ENCODE measurements at regions not wholly inside any gene's neighbourhood (a gene's known extent, or its start where the extent isn't known, plus 50 kb on each side); places are given as distances from the start of the nearest gene placed in this dataset.

DNA sequence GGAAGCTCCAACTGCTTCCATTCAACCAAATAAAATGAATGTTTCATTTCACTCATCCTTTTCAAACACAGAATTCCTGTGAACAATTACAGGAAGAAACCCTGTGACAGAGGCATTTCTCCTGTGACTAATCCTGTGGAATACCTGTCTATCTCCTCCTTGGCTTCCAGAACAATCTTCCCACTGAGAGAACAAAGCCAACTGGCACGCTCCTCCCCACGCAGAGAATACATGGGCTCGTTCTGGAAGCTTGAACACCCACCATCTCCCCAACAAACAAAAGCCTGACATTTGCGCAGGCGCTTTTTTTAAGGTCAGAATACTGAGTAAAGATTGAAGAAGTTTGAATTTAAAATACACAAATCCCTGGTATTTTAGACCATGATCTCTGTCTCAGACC lies 104.7 kb upstream of the SLC66A3 start:
- no peak for DNase-seq

DNA sequence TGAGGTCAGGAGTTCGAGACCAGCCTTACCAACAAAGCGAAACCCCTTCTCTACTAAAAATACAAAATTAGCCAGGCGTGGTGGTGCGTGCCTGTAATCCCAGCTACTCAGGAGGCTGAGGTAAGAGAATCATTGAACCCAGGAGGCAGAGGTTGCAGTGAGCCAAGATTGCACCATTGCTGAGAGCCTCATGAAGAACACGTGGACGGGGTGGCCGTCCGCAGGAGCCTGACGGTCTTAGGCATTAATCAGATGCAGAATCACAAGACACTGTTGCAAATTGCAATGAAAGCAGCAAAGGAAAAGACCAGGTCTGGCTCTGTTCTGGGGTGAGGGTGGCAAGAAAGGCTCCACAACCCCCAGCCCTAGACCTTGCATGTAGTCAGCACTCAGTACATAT lies 104.0 kb upstream of the SLC66A3 start:
- DNase-seq: no peak

DNA sequence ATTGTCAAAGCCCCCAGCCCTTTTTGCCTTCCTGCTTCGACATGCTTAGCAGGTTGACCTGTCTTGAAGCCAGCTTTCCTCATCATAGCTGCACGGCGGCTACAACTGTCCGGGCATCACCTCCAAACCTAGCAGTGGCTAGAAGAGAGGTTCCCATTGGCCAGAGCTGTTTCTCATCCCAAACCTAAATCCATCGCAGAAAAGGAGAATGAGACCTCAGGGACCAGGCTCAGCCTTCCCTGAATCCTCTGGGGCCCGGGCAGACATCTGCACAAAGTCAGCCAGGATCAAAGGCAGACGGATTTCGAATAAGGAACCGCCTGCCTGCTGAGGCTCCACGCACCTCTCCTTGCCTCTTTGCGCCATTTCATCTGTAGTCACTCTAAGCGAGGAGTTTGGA lies 101.7 kb upstream of the SLC66A3 start:
- no peak for DNase-seq

DNA sequence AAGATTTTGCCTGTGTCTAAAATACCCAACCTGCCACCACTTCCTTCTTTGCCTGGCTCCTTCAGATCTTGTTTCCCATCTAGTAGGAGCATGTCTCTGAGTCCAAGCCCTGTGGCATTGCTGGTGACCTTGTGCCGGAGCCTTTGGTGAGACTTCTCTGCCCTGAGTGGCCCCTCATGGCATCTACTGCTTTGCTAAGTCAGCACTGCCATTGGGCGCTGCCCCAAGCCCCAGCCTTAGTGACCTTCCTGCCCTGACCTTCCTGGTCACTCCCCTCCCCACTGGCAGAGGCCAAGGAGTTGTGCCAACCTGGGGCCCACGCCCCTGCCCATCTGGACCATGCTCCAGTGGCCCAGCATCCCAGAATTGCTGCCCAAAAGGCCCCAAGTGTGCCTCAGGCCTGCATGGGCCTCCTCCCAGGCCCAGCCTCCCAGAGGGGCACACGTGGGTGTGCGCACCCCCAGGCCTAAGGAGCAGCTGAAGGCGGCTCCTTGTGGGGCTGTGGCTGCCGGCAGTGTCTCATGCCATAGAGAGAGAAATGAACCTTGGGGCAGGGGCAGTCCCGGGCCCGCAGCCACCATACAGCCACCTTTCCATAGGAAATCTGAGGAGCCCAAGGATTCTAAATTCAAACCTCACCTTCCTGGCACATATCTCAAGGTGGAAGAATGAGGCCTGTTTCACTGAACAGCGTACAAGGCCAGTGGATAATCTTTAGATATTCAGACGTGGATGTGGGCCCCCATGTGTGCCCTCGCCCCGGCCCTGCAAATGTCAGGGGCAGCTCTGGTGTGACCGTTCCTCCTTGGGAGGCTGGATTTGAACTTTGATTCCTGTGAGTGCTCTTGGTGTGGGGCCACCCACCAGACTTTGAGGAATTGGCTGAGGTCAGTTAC lies 100.2 kb upstream of the SLC66A3 start:
- DNase-seq: no peak

DNA sequence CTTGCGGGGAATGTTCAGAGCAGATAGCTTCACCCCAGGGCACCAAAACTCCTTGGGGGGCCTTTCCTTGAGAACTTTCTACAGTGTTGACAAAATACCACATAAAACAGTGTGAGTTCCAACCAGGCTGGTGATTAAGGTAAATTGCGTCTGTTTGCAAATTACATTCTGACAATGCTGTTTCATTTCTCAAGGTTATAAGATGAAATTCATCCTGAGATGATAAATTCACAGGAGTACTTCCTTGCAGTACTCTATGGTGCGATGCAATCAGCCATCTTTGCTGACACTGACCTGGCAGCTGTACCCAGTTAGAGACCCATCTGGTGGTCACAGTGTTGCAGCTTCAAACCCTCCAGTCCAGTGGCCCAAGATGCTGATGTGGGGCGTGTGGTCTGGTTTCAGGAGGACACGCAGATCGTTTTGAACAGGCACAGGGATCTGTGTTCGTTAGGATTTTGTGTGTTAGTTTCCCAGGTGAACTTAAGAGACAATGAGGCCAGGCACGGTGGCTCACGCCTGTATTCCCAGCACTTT lies 99.5 kb upstream of the SLC66A3 start:
- no peak for DNase-seq

DNA sequence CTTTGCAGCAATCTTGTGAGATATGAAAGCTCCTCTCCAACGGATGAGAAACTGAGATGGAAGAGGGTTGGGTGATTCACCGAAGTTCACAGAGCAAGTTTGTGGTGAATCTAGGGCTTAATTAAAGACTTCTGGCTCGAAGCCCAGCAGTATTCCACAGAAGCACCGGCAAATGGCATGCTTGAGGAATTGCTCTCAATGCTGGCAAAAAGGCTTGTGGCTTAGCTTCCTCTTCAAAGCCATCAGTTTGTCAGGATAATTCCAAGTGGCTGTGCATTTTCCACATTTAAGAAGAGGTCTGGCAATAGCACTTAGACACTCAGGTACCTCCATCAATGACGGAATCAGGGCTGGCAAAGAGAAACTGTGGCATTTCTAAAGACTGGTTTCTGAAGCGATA lies 98.7 kb upstream of the SLC66A3 start:
- DNase-seq: no peak

DNA sequence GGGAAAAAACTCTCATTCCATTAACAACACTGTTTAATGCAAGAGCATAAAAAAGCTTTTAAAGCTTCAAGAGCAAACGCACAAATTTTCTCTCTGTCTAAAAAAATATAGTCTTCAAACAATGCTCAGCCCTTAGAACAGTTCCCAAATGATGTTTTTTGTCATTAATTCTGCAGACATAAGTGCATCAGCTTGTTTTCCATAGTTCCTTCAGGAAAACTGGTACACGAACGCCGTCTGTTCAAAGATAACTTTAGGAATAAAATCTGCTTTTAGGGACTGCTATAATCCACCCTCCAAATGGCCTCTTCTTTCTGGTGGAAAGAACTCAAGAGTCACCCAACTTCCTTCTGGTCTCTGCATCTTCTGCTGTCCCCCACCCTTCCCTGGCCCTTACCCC lies 98.2 kb upstream of the SLC66A3 start:
- no peak for DNase-seq

DNA sequence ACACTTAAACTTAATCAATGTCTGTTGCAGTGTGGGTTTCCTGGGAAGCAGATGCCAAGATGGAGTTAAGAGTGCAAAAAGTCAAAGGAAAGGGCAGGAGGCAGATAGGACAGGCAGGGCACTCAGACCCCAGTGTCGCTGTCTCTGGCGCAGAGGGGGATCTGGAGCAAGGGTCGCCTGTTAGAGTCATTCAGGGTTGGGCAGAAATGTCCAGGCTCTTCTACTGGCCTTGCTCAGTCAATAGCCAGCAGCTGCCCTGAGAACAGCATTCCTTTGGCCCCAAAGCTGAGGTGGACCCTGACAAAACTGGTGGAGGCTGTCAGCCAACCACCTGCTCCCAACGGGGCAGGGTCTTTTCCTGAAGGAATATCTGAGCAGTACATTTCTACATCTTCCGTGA lies 97.1 kb upstream of the SLC66A3 start:
- DNase-seq: no peak

DNA sequence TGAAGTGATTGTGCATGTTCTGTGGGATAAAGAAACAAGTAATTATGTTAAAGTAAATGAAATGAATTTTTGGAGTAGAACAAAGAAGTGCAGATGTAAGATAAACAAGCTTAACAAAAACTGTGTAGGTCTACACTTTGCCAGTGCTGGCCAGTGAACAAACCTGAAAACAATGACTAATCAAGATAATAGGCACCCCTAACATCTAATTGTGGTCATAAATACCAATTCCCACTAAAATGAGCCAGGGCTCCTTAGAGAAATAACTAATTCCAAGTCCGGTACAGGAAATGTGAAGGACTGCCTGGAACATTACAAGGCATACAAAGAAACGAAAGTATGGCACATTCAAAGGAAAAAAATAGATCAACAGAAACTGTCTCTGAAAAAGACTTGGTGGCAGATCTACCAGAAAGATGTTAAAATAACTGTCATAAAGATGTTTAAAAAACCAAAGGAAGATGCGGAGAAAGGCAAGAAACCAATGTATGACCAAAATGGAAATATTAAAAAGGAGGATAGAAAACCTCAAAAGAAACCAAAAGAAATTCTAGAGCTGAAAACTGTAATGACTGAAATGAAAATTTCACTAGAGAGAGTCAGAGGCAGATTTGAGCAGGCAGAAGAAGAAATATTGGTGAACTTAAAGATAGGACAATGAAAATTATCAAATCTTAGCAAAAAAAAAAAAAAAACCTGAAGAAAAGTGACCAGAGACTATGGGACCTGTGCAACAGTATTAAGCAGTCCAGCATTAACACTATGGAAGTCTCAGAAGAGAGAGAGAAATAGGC lies 94.7 kb upstream of the SLC66A3 start:
- DNase-seq: no peak

DNA sequence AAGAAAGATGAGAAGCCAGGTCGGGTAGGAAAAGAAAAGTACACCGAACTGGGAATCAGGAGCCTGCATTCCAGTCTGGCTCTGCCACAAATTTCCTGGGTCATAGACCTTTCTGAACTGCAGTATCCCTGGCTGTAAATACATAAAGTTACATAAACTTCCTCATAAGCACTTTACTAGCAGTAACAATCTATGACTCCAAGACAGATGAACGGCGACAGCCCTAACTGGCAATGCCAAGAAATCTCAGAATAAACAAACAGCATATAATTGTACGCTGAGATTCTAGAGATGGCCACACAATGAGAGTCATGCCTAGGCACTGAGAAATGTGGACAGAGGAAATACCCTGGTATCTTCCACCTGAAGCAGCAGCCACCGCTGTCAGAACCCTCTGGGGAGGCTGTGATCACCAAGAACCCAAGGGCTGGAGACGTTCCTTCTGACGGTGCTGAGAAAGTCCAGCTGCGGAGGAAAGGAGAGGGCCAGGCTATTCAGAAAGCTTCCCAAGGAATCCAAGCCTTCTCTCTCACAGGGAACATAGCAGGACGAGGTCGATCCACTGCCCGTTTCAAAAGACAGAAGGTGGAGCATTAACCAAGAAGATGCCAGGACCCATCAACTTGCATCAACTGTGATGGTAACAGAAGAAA lies 89.3 kb upstream of the SLC66A3 start:
- no peak for DNase-seq

DNA sequence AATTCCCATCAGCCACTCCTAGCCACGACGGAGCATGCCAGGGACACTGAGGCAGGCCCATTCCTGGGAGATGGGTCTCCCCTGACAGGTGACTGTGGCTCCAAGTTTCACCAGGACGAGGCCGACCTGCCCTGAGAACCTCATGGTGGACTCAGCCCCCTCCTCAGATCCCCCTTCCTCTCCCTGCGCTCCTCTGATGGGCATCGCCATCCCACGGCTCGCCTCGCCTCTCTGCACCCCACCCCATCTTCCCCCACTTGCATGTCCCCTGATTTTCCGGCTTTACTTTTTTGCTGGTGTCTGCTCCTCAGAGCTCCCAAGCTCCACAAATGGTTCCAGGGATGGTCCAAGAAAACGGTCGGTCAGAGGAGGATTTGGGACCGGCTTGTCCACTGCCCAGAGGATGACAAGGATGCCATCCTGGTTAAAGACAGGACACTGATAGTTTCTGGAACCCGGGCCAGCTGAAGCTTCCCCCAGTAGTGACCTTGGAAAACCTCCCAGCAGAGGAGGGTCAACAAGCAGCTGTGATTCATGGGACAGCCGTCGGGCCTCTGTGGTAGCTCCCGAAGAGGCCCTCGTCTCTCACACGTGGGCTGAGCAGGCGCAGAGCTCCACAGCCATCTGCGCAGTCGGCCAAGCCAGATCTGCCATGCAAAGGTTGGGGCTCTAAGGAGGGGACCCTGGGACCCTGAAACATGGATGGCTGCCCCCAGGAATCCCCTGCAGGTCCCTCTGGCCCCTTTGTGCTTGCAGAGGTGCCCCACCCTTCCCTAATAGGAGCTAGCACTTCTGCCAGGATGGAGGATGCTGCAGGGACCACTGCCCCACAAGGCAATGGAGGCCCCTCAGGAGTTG lies 87.8 kb upstream of the SLC66A3 start:
- DNase-seq: no peak

DNA sequence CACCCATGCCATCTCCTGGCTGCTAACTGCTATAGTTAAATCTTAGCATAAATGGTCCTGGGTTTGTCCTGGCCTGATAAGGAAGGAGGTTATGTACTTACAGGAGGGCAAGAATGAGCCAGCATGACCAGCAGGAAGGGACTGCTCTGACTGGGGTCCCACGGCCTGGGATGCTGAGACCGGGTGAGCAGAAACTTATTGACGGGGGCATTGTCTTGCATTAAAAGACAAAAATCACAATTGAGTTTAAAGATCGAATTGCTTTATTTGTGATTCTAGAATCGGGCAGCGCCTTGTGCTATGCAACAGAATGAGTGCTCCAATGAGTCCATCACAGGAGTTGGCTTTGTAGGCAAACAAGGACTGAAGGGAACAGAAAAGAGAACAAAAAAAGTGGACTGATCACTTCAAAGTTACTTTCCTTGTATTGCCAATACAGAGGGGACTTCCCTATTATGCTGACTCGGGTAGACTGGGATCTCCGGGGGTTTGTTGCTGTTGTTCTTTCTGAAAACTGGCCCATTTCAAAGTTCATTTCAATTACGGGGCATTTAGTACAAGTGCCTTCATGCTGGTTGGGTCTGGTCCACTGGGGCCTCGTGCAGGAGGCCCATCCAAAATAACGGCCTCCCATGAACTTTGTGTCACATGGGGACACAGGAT lies 87.1 kb upstream of the SLC66A3 start:
- no peak for DNase-seq

DNA sequence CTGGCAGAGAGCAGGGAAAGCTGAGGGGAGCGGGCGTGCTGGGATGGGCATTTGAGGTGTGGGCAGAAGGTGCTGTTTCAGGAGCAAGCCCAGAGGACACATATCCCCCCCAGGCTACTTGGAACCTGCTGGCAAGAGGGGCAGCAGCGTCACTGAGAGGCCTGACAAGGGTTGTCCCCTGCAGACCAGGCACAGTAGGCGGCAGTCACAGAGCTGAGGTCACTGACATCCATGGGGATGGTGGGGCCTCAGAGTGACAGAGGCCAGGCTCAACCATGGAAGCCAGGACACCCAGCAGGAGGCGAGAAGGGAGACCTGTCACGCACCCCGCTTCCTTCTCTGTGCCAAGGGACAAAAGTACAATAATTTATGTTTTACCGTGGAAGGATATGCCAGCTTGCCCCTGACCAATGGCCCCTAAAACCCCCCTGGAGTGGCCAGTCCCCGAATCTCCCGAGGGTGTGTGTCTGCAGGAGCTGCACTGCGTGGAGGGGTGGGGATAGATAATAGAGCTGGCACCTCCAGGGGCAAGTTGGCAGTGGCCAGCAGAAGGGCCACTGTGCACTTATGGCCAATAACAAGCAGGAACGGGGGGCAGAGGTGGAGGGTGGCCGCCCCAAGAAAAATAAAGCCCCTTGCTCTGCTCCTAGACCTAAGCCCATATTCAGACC lies 86.3 kb upstream of the SLC66A3 start:
- DNase-seq: no peak

DNA sequence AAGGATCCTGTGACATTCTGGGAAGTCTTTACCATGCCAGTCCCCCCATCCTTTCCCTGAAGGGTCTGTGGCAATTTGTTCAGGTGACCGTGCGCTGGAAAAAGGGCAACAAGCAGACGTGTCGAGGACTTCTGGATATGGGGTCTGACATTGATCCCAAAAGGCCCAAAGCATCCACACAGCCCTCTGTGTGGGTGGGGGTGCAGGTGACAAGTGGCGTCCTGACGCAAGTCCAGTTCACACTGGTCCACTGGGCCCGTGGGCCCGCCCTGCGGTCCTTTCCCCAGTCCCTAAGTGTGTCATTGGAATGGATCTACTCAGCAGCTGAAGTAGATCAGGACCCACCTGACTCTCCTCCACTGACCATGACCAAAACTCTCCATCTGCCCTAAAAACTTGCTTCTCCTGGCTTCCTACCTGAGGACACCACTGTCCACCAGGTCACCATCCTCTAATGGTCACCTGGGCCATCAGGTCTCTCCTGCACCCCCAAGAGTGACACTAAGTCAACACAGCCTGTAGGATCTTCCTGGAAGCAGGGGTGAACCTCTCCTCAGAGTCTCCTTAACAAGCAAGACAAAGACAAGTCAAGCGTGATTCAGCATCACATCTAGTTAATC lies 85.6 kb upstream of the SLC66A3 start:
- no peak for DNase-seq

DNA sequence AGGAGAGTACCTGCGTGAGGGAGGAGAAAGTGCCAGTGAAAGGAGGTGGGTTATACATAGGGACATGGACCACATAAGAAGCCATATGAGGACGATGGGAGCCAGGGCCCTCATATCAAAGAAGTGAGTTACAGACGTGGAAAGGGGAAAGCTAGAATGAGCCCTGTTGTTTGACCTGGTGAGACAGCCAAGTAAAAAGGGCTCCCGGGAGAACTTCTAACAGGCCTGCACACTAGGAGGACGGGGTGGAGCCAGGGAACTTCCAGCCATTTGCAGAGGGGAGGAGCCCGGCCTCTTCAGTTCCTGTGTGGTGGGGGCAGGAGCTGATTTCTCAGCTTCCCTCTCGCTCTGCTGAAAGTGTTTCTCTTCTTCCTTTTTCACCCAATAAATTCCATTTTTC lies 84.1 kb upstream of the SLC66A3 start:
- DNase-seq: no peak

DNA sequence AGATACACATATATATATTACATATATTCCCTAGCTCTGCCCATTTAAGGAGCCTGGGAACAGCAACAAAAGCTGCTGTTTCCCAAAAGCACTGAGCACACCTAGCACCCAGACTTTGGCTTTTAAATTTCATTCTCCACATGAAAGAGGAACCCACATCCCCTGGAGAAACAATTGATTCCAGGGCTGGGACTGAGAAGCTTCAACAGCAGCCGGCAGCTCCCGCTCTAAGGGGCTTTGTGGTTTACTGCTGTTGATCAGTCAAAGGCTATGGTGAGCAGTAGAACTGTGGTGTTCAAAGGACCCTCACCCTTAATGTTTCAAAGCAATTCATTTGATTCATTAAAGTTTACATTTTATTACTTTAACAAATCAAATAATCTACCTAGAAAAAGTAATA lies 83.3 kb upstream of the SLC66A3 start:
- no peak for DNase-seq

DNA sequence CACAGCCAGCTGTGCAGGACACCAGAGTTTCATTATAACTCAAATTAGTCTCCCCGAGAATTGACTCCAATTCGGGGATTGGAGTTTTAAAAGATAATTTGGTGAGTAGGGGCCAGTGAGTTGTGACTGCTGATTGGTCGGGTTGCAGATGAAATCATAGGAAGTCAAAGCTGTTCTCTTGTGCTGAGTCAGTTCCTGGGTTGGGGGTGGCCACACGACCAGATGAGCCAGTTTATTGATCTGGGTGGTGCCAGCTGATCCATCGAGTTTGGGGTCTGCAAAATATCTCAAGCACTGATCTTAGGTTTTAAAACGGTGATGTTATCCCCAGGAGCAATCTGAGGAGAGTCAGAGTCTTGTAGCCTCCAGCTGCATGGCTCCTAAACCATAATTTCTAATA lies 82.7 kb upstream of the SLC66A3 start:
- DNase-seq: no peak

DNA sequence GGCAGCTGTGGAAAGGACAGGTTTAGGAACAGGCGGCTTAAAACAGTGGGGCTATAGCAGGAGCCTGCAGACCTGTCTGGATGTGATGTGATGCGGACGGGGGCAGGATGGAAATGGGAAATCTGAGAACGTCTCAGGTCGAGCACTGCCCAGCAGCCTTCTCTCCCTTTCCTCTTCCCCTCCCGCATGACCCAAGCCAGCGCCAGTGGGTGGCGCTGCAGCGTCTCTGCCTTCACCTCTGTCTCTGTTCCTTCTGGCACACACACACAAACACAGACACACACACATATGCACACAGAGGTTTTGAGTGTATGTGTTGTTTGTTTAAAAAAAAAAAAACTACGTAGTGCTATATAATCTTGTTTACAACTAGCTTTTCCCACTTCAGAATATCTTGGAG lies 82.0 kb upstream of the SLC66A3 start:
- no peak for DNase-seq

DNA sequence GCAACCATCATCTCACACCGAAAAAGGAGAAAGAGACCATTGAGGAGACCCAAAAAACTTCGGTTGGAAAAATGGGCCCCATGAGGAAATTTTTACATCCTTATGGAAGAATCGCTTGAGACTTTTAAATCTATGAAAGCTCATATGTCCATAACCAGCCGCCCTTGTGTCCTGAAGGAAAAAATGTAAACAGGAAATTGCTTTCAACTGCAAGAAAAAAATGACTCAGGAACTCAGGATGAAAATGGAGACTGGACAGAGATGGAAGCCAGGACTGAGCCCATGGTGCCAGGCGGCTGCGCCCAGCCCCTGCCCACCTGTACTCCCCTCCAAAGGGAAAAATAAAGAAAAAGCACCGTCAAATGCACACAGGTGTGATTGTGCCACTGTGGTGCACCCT lies 81.5 kb upstream of the SLC66A3 start:
- no peak for DNase-seq

DNA sequence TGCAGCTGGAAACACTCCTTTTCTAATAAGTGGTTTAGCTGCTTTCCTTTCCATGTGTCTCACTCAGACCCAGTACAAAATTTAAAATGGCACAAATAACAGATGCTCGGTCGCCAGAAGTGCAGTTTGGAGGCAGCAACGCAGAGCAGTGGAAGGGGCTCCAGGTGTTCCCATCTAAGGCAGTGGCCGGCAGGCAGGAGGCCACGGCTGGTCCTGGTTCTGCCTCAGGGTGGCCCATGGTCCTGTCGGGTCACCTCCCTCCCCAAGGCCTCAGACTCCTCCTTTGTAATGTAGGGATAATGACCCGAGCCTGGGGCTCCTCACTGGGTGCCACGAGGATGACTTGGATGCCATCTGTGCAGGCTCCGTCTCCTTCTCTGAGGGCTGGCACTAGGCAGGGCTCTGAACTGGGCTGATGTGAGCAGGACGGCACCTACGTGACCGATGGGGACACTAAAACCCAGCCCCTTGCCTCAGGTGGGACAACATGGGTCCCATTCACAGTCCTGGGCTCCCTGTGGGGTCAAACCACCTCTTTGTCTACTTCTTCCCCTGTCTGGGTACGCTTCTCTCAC lies 80.9 kb upstream of the SLC66A3 start:
- DNase-seq: no peak

DNA sequence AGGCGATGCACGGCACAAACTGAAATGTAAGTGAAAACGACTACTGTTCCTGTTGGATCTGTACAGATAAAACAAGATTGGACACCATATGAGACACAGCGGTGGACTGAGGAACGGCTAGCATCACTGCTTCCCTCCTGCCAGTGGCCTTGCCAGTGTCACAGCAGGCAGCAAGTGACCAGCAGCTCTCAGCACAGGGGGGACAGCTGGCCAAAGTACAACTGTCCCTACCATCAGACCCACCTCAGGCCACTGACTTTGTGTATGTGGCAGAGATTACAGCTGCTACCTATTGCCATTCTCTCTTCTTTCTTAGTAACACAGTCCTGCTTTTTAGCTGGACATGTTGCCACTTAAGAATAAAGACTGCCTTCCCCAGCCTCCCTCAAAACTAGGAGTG lies 80.0 kb upstream of the SLC66A3 start:
- no peak for DNase-seq
